Liver (tissue), 8 donors: ENCODE measurements at regions not wholly inside any gene's neighbourhood (a gene's known extent, or its start where the extent isn't known, plus 50 kb on each side); places are given as distances from the start of the nearest gene placed in this dataset.

ENCODE experiments used
- DNase-seq: peaks from one replicate; pipeline ENCODE4 v3.0.0-alpha.2; 2017; ENCODE audit warnings: low spot score
- H3K27ac ChIP-seq, 2 donors: one replicate each; pipeline ENCODE4 v1.7.0; 2013; ENCODE audit warnings: inconsistent platforms in 2 of 2, low read length in 2 of 2, control low read depth in 1 of 2, low read depth in 1 of 2, mild to moderate bottlenecking in 1 of 2
- H3K27me3 ChIP-seq, 4 donors: one replicate each; pipeline versions ENCODE4 v1.6.1 to v1.7.0; 2013; ENCODE audit warnings: low read length in 3 of 4, inconsistent platforms in 1 of 4, mild to moderate bottlenecking in 1 of 4, moderate library complexity in 1 of 4; ENCODE audit not compliant: control insufficient read depth in 4 of 4, insufficient read depth in 4 of 4
- H3K36me3 ChIP-seq, 4 donors: one replicate each; pipeline versions ENCODE4 v1.6.1 to v1.7.0; 2013; ENCODE audit warnings: low read length in 3 of 4, mild to moderate bottlenecking in 3 of 4, low read depth in 1 of 4, moderate library complexity in 1 of 4; ENCODE audit not compliant: control insufficient read depth in 4 of 4, insufficient read depth in 3 of 4
- H3K4me1 ChIP-seq, 4 donors: one replicate each; pipeline versions ENCODE4 v1.6.1 to v1.7.0; 2013; ENCODE audit warnings: low read length in 3 of 4, mild to moderate bottlenecking in 3 of 4, moderate library complexity in 1 of 4; ENCODE audit not compliant: control insufficient read depth in 4 of 4, insufficient read depth in 4 of 4
- H3K4me3 ChIP-seq, 3 donors: one replicate each; pipeline versions ENCODE4 v1.6.1 to v1.7.0; 2013; ENCODE audit warnings: low read length in 3 of 3, control low read depth in 1 of 3, low read depth in 1 of 3, mild to moderate bottlenecking in 1 of 3
- H3K9ac ChIP-seq, 2 donors: one replicate each; pipeline ENCODE4 v1.7.0; 2013; ENCODE audit warnings: low read length in 2 of 2, mild to moderate bottlenecking in 2 of 2, moderate library complexity in 2 of 2, control low read depth in 1 of 2, low read depth in 1 of 2
- H3K9me3 ChIP-seq, 4 donors: one replicate each; pipeline versions ENCODE4 v1.6.1 to v1.7.0; 2013; ENCODE audit warnings: low read length in 3 of 4; ENCODE audit not compliant: control insufficient read depth in 4 of 4
- ATF3 ChIP-seq: IDR thresholded peaks from 2 replicates; pipeline ENCODE4 v1.6.1; 2016; ENCODE audit warnings: antibody characterized with exemption
- CTCF ChIP-seq: fragments of 150-350 bp; IDR thresholded peaks from 2 replicates; pipeline ENCODE4 v1.5.1; 2017; ENCODE audit warnings: improper control_type of control experiment, low read depth, low read length; ENCODE audit not compliant: missing input control
- EGR1 ChIP-seq, 2 donors: IDR thresholded peaks; 2 replicates each; pipeline ENCODE4 v1.6.1; 2016 to 2018; ENCODE audit warnings: antibody characterized with exemption in 2 of 2, low read depth in 2 of 2
- FOXA1 ChIP-seq: IDR thresholded peaks from 2 replicates; pipeline ENCODE4 v1.6.1; 2016; ENCODE audit warnings: antibody characterized with exemption
- FOXA2 ChIP-seq: IDR thresholded peaks from 2 replicates; pipeline ENCODE4 v1.6.1; 2016; ENCODE audit warnings: antibody characterized with exemption
- GABPA ChIP-seq, 2 donors: IDR thresholded peaks in 1 of 2; conservative IDR thresholded peaks in 1 of 2; 2 replicates each; pipeline ENCODE4 v1.6.1; 2016; ENCODE audit warnings: antibody characterized with exemption in 2 of 2, mild to moderate bottlenecking in 1 of 2, moderate library complexity in 1 of 2
- HNF4A ChIP-seq, 2 donors: conservative IDR thresholded peaks; 2 replicates each; pipeline ENCODE4 v1.6.1; 2016; ENCODE audit warnings: antibody characterized with exemption in 2 of 2, mild to moderate bottlenecking in 2 of 2
- HNF4G ChIP-seq: IDR thresholded peaks from 2 replicates; pipeline ENCODE4 v1.6.1; 2016; ENCODE audit warnings: antibody characterized with exemption
- JUND ChIP-seq, 2 donors: IDR thresholded peaks; 2 replicates each; pipeline ENCODE4 v1.6.1; 2016; ENCODE audit warnings: antibody characterized with exemption in 2 of 2
- MAX ChIP-seq: IDR thresholded peaks from 2 replicates; pipeline ENCODE4 v1.6.1; 2016; ENCODE audit warnings: antibody characterized with exemption
- NR2F2 ChIP-seq: IDR thresholded peaks from 2 replicates; pipeline ENCODE4 v1.6.1; 2016; ENCODE audit warnings: antibody characterized with exemption
- RAD21 ChIP-seq, 2 donors: IDR thresholded peaks; 2 replicates each; pipeline ENCODE4 v1.6.1; 2016; ENCODE audit warnings: antibody characterized with exemption in 2 of 2, mild to moderate bottlenecking in 2 of 2
- REST ChIP-seq: IDR thresholded peaks from 2 replicates; pipeline ENCODE4 v1.6.1; 2016; ENCODE audit warnings: antibody characterized with exemption, mild to moderate bottlenecking
- RXRA ChIP-seq, 2 donors: IDR thresholded peaks; 2 replicates each; pipeline ENCODE4 v1.6.1; 2017 to 2018; ENCODE audit warnings: antibody characterized with exemption in 2 of 2, mild to moderate bottlenecking in 1 of 2
- SP1 ChIP-seq: IDR thresholded peaks from 2 replicates; pipeline ENCODE4 v1.6.1; 2018; ENCODE audit warnings: antibody characterized with exemption, mild to moderate bottlenecking
- TAF1 ChIP-seq: conservative IDR thresholded peaks from 2 replicates; pipeline ENCODE4 v1.6.1; 2016; ENCODE audit warnings: antibody characterized with exemption, mild to moderate bottlenecking
- ZBTB33 ChIP-seq: IDR thresholded peaks from 2 replicates; pipeline ENCODE4 v1.6.1; 2016; ENCODE audit warnings: antibody characterized with exemption
- WGBS: extraction: QIAGEN DNeasy Blood & Tissue Kit; methylation state at CpG from one replicate; pipeline ENCODE4 v1.1.7; 2013; 5-methylcytosine and 5-hydroxymethylcytosine counted together
- donor health status: healthy.
- donor health status: healthy.
- donor health status: healthy.
- donor health status: healthy.
- donor health status: healthy.

GRCh38 chr21:16775076-16775475 lies 737.8 kb upstream of the CXADR start:
- Histone ChIP-seq H3K4me3 (no peak overlapping the region), H3K4me1 (no peaks in the 10 kb centered on the region), H3K27me3 (no peaks in the 10 kb centered on the region), H3K27ac (no peak overlapping the region), H3K36me3 (no peaks in the 10 kb centered on the region), H3K9me3 (no peaks in the 10 kb centered on the region), H3K9ac (no peak overlapping the region)
- 65% methylated on average over 5 of the region's 5 CpGs for WGBS
- DNase-seq, result no peak
- no peak for TF ChIP-seq FOXA2
- no peak for TF ChIP-seq ZBTB33
- no peak for TF ChIP-seq SP1
- TF ChIP-seq REST, result no peak
- no peak for TF ChIP-seq HNF4G
- TF ChIP-seq CTCF, result no peak
- no peak for TF ChIP-seq RAD21 (IDR thresholded peaks at IDR 0.05)
- TF ChIP-seq JUND (IDR thresholded peaks at IDR 0.05), result no peak
- no peak for TF ChIP-seq ATF3
- no peak for TF ChIP-seq MAX
- no peak for TF ChIP-seq EGR1 (IDR thresholded peaks at IDR 0.05; ENCODE audit: low read depth in 2 of 2)
- TF ChIP-seq TAF1, result no peak
- TF ChIP-seq HNF4A (conservative IDR thresholded peaks at IDR 0.05), result no peak
- no peak for TF ChIP-seq FOXA1
- no peak for TF ChIP-seq GABPA (IDR thresholded peaks at IDR 0.05 in 1 of 2, conservative IDR thresholded peaks at IDR 0.05 in 1 of 2)
- TF ChIP-seq NR2F2, result no peak
- TF ChIP-seq RXRA (IDR thresholded peaks at IDR 0.05), result no peak
